Head of caudate nucleus (tissue), 42 donors: ENCODE measurements at regions not wholly inside any gene's neighbourhood (a gene's known extent, or its start where the extent isn't known, plus 50 kb on each side); places are given as distances from the start of the nearest gene placed in this dataset.

Experiments
- DNase-seq, 42 donors: peaks; one replicate each; pipeline versions ENCODE4 v3.0.0 to v3.0.0-alpha.2; 2020 to 2021; ENCODE audit warnings: mixed read lengths in 7 of 42
- intact Hi-C: fragments of 100-400 bp; cut with DNase I; formaldehyde crosslinking; loops from one replicate; pipeline ENCODE4 v1.15.0; 2022

DNA sequence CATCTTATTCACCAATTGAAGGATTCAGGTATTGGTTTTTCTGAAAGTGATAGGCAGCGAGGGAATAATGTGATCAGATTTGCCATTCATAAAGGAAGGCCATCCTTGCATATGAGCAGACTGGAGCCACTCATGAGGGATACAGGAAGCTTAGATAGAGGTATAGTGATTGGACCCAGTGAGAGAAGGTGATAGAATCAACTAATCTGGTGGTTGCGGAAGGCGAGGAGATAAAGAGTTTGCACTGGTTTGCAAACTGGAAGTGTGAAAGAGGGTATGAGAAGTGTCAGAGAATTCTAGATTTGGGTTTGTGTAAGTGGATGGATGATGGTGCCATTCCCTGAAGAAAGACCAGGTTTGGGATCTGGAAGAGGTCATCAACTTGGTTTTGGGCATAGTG is 57.3 kb upstream of the RASGEF1B start:
- intact Hi-C loops, result loop anchor here (10.0 kb wide), 1 partner anchor 54 kb away; the partner anchor contains the start of gene RASGEF1B
- no peak for DNase-seq

DNA sequence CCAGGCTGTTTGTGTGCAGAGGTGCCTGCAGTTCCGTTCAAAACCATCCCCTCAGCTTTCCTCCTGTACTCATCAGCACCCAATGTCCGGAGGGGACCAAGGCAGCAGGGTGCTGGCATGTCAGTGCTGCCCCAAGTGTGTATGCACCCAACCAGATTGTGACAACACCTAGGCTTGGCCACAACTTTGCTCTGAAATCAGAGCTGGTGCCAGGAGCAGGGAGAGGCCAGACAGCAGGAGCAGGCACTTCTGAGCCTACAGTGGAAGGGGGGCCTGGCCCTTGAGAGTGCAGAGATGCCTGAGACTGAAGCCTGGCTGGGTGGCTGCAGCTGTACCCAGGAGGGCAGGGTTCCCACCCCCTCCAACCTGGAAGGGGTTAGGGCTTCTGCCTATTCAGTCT is 56.5 kb upstream of the RASGEF1B start:
- intact Hi-C loops, result loop anchor here (10.0 kb wide), 1 partner anchor 53 kb away; the partner anchor contains the start of gene RASGEF1B
- DNase-seq, result no peak

DNA sequence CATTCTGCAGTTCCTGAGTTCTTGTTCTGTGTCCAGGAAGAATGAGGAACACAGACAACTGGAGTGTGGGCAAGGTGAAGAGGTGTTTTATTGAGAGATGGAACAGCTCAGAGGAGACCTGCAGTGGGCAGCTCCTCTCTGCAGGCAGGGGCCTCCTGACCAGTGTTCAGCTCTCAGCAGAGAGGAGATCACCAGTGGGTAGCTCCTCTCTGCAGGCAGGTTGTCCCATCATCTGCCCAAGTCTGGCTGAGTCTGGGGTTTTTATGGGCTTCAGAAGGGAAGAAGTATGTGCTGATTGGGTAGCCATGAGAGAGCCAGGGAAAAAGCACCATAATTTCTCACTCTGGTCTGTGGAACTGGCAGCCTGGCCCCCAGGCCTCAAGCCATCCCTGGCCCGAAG is 56.0 kb upstream of the RASGEF1B start:
- DNase-seq, result no peak
- intact Hi-C loops, result loop anchor here (10.0 kb wide), 1 partner anchor 53 kb away; the partner anchor contains the start of gene RASGEF1B

DNA sequence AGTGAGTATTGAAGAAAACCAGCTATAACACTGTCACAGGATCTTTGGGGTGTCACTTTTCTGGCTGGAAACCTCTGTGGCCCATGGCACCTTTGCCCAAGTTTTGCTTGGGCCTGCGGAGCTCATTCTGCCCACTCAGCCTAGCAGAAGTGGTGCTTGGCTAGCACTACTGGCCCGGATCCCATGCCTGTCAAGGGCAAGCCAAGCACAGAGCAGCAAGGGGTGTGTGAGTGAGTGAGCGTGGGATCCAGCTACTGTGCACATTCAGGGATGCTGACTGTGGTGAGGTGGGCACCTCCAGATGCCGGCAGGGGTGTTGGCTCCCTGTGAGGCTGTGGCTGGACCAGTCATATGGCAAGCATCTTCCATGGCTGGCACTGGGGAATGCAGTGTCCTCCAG is 55.4 kb upstream of the RASGEF1B start:
- DNase-seq, result peak in 25 of 42 donors; percentile 24 to 62 (median 40)

DNA sequence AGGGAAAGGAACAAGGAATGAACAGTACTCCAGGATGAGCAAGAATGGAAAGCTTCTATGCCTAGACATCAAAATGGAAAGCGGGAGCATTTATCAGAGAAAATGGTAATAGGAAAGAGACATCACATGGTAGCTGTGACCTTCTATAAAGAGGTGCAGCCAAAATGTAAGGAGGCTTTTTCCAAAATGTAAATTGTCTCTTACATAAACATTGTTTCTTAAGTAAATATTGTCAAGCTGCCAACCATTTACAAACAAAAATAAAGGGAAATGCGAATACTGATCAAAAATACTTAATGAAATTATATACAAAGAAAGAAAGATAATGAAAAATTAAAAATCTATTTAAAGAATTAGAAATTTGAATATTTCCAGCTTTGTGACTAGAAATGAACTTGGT is 55.0 kb upstream of the RASGEF1B start:
- intact Hi-C loops, result loop anchor here (10.0 kb wide), 1 partner anchor 52 kb away; the partner anchor contains the start of gene RASGEF1B
- no peak for DNase-seq

More for the DNA sequence above, 55.4 kb upstream of the RASGEF1B start:
- intact Hi-C loops, result loop anchor here (10.0 kb wide), 1 partner anchor 52 kb away; the partner anchor contains the start of gene RASGEF1B

DNA sequence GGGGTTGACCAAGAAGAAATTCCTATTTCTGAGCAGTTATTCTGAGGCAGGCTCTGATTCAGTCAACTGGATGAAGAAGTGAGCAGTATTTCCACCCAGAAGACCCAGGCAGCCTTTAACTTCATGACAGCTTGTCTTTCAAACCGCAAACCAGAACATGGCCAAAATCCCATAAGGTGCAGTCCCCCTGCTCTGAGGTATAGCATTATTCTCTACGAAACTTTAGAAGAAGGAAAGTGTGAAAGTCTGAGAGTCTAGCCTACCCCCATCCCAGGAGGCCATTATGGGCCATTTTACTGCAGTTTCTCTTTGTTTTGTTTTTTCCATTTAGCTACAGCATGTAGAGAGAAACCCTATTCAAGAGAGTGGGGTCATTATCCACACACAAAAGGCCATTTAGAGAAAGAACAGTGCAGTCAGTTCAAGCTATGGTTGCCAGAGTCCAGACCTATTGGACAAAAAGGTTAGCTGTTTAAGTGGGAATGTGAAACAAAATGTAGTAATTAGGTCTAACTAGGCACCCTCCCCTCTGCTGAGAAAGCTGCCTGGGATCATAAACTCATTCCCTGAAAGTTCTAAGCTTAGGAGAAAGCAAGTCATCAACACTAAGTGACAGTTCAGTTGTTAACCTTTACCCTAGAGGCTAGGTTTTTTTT is 52.1 kb upstream of the RASGEF1B start:
- intact Hi-C loops, result loop anchor here (10.0 kb wide), 1 partner anchor 49 kb away; the partner anchor contains the start of gene RASGEF1B
- peak in 2 of 42 donors; percentile 54 to 66 for DNase-seq

DNA sequence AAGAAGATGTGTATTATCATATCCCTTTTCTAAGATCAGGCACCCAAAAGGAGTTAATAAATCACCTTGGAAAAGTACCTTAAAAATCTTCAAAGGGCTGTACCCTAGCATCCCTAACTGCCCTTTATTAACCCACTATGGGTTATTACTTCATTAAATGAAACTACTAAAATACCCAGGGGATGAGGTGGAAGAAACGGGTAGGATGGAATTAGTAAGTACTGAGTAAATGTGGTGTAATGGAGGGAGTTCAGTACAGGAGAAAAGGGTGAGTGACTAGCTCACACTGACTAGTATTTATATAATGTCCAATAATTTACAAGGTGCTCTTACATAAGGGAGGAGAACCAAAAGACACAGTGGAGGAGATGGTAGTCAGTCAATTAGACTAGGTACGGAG is 51.0 kb upstream of the RASGEF1B start:
- intact Hi-C loops, result loop anchor here (10.0 kb wide), 1 partner anchor 48 kb away; the partner anchor contains the start of gene RASGEF1B
- DNase-seq, result no peak

DNA sequence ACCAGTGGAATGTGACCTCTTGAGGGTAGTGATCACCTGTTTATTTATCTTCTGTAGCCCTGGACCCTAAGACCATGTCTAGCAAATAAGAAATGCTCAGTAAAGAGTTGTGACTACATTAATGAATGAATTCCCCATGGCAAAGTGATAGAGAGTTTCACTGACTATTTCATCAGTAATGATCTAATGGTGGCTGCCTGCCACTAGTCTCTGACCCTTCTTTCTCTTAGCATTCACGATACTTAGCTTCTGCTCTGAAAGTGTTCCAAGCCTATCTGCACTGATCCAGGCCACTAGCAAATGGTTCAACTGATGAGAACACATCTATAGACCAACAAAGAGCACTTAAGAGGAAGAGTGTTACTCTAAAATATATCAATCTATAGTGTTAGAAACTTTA is 50.0 kb upstream of the RASGEF1B start:
- DNase-seq, result no peak
- intact Hi-C loops, result loop anchor here (10.0 kb wide), 1 partner anchor 47 kb away; the partner anchor contains the start of gene RASGEF1B
